NCI-H1105 (cell line): ENCODE measurements at regions not wholly inside any gene's neighbourhood (a gene's known extent, or its start where the extent isn't known, plus 50 kb on each side); places are given as distances from the start of the nearest gene placed in this dataset.
"Not testable (repeated sequence)": the region's sequence is repeated elsewhere in the genome, so short reads cannot be mapped to it uniquely, and the experiment has no call there.

Source experiments
- DNase-seq: peaks from one replicate; lab custom pipeline; 2025; lab: John Stamatoyannopoulos, UW

- no peak for DNase-seq
Measured at GRCh38 chr1:209109001-209109785, 474.3 kb upstream of the CAMK1G start.

GRCh38 chr1:209113521-209113920 lies 470.0 kb upstream of the CAMK1G start:
- no peak for DNase-seq

- DNase-seq = no peak
Measured at GRCh38 chr1:209116705-209117104, 466.8 kb upstream of the CAMK1G start.

DNA sequence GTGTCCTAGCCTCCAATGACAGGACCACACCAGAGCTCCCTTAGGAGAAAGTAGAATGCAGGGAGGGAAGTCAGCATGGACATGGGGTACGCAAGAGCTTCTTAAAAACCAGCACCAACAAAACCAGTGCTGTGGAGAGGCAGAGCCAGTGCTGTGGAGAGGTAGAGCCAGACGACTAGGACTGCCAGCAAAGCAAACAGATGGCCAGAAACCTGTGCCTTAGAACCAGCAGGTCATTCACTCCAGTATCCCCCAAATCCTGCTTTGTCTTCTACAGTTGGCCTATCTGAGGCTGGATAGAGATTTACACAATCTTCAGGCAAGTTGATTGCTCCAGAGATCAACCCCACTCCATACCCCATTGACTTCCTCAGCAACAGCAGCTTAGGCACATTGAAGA lies 459.9 kb upstream of the CAMK1G start:
- no peak for DNase-seq

GRCh38 chr1:209129091-209129490 lies 454.4 kb upstream of the CAMK1G start:
- not testable (repeated sequence) for DNase-seq

DNA sequence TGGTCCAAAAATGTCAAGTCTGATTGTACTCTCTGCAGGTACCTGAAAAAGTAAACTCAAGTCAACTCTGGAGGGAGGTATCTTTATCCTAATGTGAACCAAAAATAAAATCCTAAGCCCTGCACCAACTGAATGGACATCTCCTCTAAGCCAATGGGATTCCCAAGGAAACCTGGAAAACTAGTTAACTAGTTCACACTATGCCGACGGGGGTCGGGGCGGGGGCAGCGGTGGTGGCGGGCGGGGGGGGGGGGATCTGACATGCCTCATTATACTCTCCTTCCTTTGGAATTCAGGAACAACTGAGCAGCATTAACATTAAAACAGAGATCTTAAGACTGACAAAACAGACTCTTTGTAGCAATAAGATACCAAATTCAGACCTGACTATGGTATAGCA lies 452.6 kb upstream of the CAMK1G start:
- no peak for DNase-seq

GRCh38 chr1:209132736-209133467 lies 450.6 kb upstream of the CAMK1G start:
- DNase-seq = no peak

GRCh38 chr1:209134001-209134400 lies 449.5 kb upstream of the CAMK1G start:
- no peak for DNase-seq

DNA sequence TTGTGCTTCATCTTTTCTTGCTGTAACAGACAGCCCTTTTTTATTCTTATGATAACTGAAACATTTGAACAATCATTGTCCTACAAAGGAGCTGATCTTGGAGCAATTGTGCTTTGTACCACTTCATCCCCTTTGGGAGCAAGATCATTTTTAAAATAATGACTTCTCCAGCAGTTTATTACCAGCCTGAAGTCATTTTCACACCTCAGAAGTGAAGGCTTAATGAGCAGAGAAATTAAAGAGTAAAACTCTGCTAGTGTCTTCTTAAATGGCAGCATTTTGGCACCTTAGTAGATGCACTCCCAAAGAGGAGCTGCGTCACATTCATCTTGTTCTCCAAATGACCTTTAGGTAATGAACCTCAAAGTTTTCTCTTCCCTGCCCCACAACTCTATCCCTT lies 439.6 kb upstream of the CAMK1G start:
- no peak for DNase-seq

DNA sequence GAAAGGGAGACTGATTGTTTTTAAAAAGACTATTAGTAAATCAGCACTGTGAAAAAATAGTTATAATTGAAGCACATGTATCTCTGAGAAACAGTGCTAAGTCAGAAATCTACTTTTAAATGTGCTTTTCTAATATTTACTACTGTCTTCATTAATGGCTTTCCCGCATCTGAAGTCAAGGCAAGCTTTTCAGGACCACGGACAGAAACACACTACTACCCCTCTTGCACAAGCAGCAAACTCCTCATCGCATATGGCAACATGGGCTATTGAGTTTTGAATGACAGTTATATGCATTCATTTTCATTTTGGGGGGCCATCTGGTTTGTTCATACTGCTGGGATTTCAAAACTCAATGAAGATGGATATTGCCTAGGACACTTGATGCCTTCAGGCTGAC lies 433.4 kb upstream of the CAMK1G start:
- DNase-seq = no peak

- no peak for DNase-seq
Measured at GRCh38 chr1:209153411-209153810, 430.1 kb upstream of the CAMK1G start.

DNA sequence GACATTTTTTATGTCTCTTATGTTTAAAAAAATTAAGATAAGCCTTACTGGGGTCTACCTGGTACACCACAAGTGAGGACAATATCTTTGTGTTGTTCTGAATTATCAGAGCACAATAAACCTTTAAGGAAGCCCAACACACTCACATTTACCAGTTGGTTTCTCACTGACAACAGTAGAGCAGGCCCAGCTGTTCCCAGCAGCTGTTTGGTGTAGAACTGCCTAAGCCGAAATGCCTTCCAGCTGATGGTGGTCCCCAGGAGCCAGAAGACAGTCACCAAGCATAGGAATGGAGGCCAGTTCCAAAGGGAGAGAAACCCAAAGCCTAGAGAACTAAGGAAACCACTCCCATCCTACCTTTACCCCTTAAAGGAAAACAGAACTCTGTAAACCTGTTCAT lies 428.6 kb upstream of the CAMK1G start:
- no peak for DNase-seq

DNA sequence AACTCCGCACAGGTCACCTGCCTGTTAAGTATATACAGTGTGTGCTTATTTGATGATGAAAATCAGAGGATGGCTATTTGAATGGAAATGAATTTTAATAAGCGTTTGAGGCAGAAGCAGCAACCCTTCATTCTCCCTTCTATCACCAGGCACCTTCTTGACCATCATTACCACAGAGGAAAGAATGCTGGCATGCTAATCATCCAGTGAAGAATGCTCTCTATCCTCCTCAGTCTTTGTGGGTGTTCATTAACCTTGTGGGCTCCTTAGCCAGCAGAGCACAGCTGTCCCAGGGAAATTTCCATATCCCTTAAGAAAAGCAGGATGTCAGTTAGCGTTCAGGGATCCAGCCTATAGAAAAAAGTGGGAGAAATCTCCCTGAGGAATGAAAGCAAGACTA lies 428.0 kb upstream of the CAMK1G start:
- DNase-seq = no peak

GRCh38 chr1:209156991-209157390 lies 426.5 kb upstream of the CAMK1G start:
- DNase-seq = no peak

DNA sequence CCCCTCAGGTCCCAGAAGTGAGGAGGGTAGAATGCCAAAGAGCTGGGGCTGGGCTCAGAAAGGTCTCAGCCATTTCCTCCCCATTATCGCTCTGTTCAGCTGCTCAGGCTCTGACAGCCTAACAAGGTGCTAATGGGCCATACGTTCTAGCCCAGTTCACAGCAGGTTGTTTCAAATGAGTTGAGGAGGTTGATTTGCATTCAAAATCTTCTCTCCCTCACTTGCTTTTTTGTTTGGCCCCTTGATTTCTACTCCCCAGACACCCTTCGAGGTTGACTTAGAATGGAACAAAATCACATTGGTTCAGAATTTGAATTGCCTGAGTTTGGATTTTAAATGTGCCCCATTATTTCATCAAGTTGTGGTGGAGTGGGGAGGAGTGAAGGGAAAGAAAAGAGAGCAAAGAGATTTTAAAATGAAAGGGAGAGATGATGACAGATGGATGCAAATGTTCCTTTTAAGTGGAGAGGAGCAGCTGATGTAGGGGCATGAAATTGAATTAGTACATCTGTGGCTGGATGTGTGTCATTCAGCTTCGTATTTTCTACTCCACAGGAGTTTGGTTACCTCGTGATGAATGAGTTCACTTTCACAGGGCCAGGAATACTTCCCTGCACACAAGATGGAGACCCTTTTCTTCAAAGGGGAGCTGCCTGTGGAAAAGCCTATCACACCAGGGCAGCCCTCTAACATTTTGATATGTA lies 425.8 kb upstream of the CAMK1G start:
- no peak for DNase-seq

- DNase-seq = no peak
Measured at GRCh38 chr1:209158851-209159250, 424.7 kb upstream of the CAMK1G start.

DNA sequence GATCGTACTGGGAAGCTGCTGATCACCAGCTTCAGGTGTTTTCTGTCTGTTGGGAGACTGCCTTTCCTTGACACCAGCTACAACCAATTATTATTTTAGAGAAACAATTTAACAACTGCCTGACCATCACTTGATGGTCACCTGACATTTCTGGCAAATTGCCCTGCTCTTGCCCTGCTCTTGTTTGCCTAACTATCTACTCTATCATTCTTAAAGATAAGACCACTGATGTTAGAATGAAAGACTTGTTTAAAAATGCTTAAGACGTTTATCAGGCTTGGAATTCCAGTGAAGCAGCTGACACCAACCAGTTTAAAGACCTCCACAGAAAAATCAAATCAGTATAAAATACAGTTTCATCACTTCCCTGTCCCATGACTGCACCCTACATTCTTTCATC lies 423.3 kb upstream of the CAMK1G start:
- DNase-seq = no peak

DNA sequence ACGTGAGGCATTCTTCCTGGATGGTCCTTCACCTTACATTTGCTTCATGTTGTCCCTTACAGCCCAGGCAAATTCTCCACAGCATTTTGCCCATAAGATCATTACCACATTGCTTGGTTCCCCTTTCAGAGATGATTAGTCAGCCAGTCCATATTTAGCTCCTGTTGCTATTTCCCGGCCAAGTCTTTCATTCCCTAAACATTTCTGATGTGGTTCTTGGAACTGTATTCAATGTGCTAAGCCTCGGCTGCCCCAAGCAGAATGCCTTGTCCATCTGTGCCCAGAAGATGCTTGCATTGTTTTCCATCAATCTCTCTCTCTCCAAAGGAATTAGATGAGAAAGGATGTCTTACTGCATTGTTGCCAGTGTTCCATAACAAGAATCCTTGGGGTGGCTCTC lies 420.9 kb upstream of the CAMK1G start:
- DNase-seq = no peak

DNA sequence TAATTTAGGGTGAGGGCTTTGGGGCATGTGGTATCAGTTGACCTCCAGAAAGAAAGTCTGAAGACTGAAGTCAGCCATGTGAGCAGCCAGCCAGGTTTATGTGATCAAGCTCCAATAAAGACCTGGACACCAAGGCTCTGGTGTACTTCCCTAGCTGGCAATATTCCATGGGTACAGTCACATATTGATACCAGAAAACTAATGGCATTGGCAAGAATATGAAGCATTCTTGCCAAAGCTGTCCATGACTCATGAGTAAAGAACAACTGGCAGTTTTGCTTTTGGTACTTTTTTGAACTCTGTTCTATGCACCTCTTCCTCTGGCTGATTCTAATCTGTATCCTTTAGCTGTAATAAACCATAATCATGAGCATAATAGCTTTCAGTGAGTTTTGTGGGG lies 415.3 kb upstream of the CAMK1G start:
- DNase-seq = no peak

GRCh38 chr1:209171151-209171550 lies 412.4 kb upstream of the CAMK1G start:
- no peak for DNase-seq

DNA sequence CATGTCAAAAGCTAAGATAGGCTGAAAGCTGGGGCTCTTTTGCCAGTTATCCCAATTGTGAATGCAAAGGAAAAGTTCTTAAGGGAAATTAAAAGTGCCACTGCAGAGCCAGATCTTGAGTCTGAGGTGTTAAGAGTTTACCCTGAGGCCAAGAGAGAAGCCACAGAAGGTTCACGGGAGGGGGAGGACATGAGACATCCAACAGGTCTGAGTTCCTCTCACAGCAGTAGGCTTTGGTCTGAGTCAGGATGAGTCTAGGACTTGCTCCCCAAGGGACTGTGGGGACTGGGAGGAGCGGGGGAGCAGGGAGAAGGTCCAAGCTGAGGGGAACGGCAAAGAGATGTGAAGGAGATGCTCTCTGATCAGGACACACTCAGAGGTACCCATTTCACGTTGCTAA lies 411.2 kb upstream of the CAMK1G start:
- DNase-seq = no peak

GRCh38 chr1:209172792-209173542 lies 410.5 kb upstream of the CAMK1G start:
- DNase-seq = not testable (repeated sequence)
